Glomerular visceral epithelial cell (primary cell): ENCODE measurements at regions not wholly inside any gene's neighbourhood (a gene's known extent, or its start where the extent isn't known, plus 50 kb on each side); places are given as distances from the start of the nearest gene placed in this dataset.

Source experiments
- DNase-seq: peaks from one replicate; pipeline ENCODE4 v3.0.0-alpha.2; 2016; ENCODE audit errors: extremely low spot score

- DNase-seq = no peak
Measured at GRCh38 chr18:78768221-78768620, 211.4 kb upstream of the SALL3 start.

- no peak for DNase-seq
Measured at GRCh38 chr18:78768656-78769501, 210.7 kb upstream of the SALL3 start.

- no peak for DNase-seq
Measured at GRCh38 chr18:78769502-78770105, 210.0 kb upstream of the SALL3 start.

- no peak for DNase-seq
Measured at GRCh38 chr18:78770139-78770822, 209.3 kb upstream of the SALL3 start.

- no peak for DNase-seq
Measured at GRCh38 chr18:78770823-78771139, 208.8 kb upstream of the SALL3 start.

GRCh38 chr18:78771496-78772359, 207.9 kb upstream of the SALL3 start:
- DNase-seq = no peak

GRCh38 chr18:78772360-78773302, 207.0 kb upstream of the SALL3 start:
- DNase-seq = no peak

- DNase-seq = no peak
Measured at GRCh38 chr18:78773303-78773755, 206.3 kb upstream of the SALL3 start.

- DNase-seq = no peak
Measured at GRCh38 chr18:78773819-78774218, 205.8 kb upstream of the SALL3 start.

GRCh38 chr18:78774741-78775141, 204.9 kb upstream of the SALL3 start:
- DNase-seq = no peak

- DNase-seq = no peak
Measured at GRCh38 chr18:78776151-78776550, 203.5 kb upstream of the SALL3 start.

GRCh38 chr18:78776706-78777285, 202.8 kb upstream of the SALL3 start:
- no peak for DNase-seq

GRCh38 chr18:78777992-78778391, 201.6 kb upstream of the SALL3 start:
- DNase-seq = no peak

- DNase-seq = no peak
Measured at GRCh38 chr18:78778651-78779050, 201.0 kb upstream of the SALL3 start.

- DNase-seq = no peak
Measured at GRCh38 chr18:78779996-78780718, 199.5 kb upstream of the SALL3 start.

GRCh38 chr18:78780719-78781600, 198.7 kb upstream of the SALL3 start:
- DNase-seq = no peak

- no peak for DNase-seq
Measured at GRCh38 chr18:78781601-78781960, 198.0 kb upstream of the SALL3 start.

- no peak for DNase-seq
Measured at GRCh38 chr18:78782951-78783563, 196.6 kb upstream of the SALL3 start.
